Kidney (tissue), 13 donors: ENCODE measurements at regions not wholly inside any gene's neighbourhood (a gene's known extent, or its start where the extent isn't known, plus 50 kb on each side); places are given as distances from the start of the nearest gene placed in this dataset.

Experiments used
- DNase-seq, 5 donors: peaks; one replicate each; pipeline ENCODE4 v3.0.0-alpha.2; 2013 to 2020
- FAIRE-seq: peaks from 2 replicates; lab custom pipeline; 2012; peaks lifted over from hg19 to GRCh38; lab: Jason Lieb, UNC
- H3K27ac ChIP-seq, 2 donors: one replicate each; pipeline ENCODE4 v1.7.0; 2013; ENCODE audit warnings: low read depth in 2 of 2, low read length in 2 of 2, inconsistent platforms in 1 of 2
- H3K27me3 ChIP-seq: one replicate; pipeline ENCODE4 v1.7.1; 2013; ENCODE audit warnings: low read length, inconsistent platforms; ENCODE audit not compliant: control insufficient read depth, insufficient read depth
- H3K36me3 ChIP-seq, 3 donors: one replicate each; pipeline versions ENCODE4 v1.7.0 to v1.7.1; 2013; ENCODE audit warnings: low read length in 3 of 3, control low read depth in 1 of 3, inconsistent platforms in 1 of 3; ENCODE audit not compliant: insufficient read depth in 3 of 3, control insufficient read depth in 2 of 3
- H3K4me1 ChIP-seq, 3 donors: one replicate each; pipeline versions ENCODE4 v1.7.0 to v1.7.1; 2013; ENCODE audit warnings: low read length in 3 of 3, inconsistent platforms in 1 of 3, low read depth in 1 of 3; ENCODE audit not compliant: control insufficient read depth in 2 of 3, insufficient read depth in 2 of 3
- H3K4me3 ChIP-seq, 3 donors: one replicate each; pipeline versions ENCODE4 v1.7.0 to v1.8.1; 2013; ENCODE audit warnings: low read length in 3 of 3, control low read depth in 1 of 3, inconsistent platforms in 1 of 3
- H3K9ac ChIP-seq, 3 donors: one replicate each; pipeline versions ENCODE4 v1.7.0 to v1.7.1; 2013; ENCODE audit warnings: low read length in 3 of 3, control low read depth in 1 of 3, inconsistent platforms in 1 of 3
- H3K9me3 ChIP-seq, 3 donors: one replicate each; pipeline versions ENCODE4 v1.7.0 to v1.7.1; 2013; ENCODE audit warnings: low read length in 3 of 3, control low read depth in 1 of 3, inconsistent platforms in 1 of 3; ENCODE audit not compliant: control insufficient read depth in 2 of 3, insufficient read depth in 1 of 3
- CTCF ChIP-seq: IDR thresholded peaks from 3 replicates; pipeline ENCODE4 v1.5.1; 2012; ENCODE audit warnings: mild to moderate bottlenecking, moderate library complexity, borderline replicate concordance; ENCODE audit not compliant: insufficient read depth; ENCODE audit errors: extremely low read depth
- intact Hi-C: fragments of 100-400 bp; cut with DNase I; formaldehyde crosslinking; loops from one replicate; pipeline ENCODE4 v1.11.1; 2022
- donor health status: control.
- donor health status: control.
- donor health status: control.
- donor health status: control.
- donor health status: control.
- donor health status: DM: yes; HTN: yes; CAD: no.
- donor health status: Normal renal cell carcinoma (clear cell type).

- no peak for FAIRE-seq
- intact Hi-C loops, result no loop called here
- no peak overlapping the region for H3K4me3 ChIP-seq
- H3K9ac ChIP-seq, result no peak overlapping the region
- TF ChIP-seq CTCF, result no peak
- H3K27ac ChIP-seq, result no peak overlapping the region
- H3K4me1 ChIP-seq, result no peaks in the 10 kb centered on the region
- H3K27me3 ChIP-seq, result no peaks in the 10 kb centered on the region
- peak in 1 of 5 donors; percentile 28 for DNase-seq
- H3K9me3 ChIP-seq, result no peaks in the 10 kb centered on the region
- no peaks in the 10 kb centered on the region for H3K36me3 ChIP-seq
Measured at GRCh38 chr13:111642156-111642767, 321.8 kb downstream of the TEX29 start.

GRCh38 chr13:111644750-111645149, 324.3 kb downstream of the TEX29 start:
- FAIRE-seq (no peak), DNase-seq (peak in 1 of 5 donors; percentile 20)
- H3K27ac ChIP-seq, result no peak overlapping the region
- intact Hi-C loops, result no loop called here
- TF ChIP-seq CTCF, result no peak
- H3K9ac ChIP-seq, result no peak overlapping the region
- H3K27me3 ChIP-seq, result no peaks in the 10 kb centered on the region
- H3K4me3 ChIP-seq, result no peak overlapping the region
- H3K36me3 ChIP-seq, result no peaks in the 10 kb centered on the region
- H3K4me1 ChIP-seq, result no peaks in the 10 kb centered on the region
- no peaks in the 10 kb centered on the region for H3K9me3 ChIP-seq

GRCh38 chr13:111645198-111645597, 324.8 kb downstream of the TEX29 start:
- DNase-seq, result peak in 1 of 5 donors; percentile 23
- no peaks in the 10 kb centered on the region for H3K4me1 ChIP-seq
- FAIRE-seq, result no peak
- intact Hi-C loops, result no loop called here
- H3K27me3 ChIP-seq, result no peaks in the 10 kb centered on the region
- no peaks in the 10 kb centered on the region for H3K36me3 ChIP-seq
- H3K27ac ChIP-seq, result no peak overlapping the region
- H3K9me3 ChIP-seq, result no peaks in the 10 kb centered on the region
- H3K4me3 ChIP-seq, result no peak overlapping the region
- H3K9ac ChIP-seq, result no peak overlapping the region
- no peak for TF ChIP-seq CTCF
